BJ (cell line): ENCODE measurements at regions not wholly inside any gene's neighbourhood (a gene's known extent, or its start where the extent isn't known, plus 50 kb on each side); places are given as distances from the start of the nearest gene placed in this dataset.

ENCODE experiments used
- CTCF ChIA-PET: fragments of 350-600 bp; formaldehyde crosslinking; extraction: SDS; loops from one replicate; lab custom pipeline; 2021; ENCODE audit warnings: antibody characterized with exemption, inconsistent platforms; lab: Yijun Ruan, JAX
- POLR2A ChIA-PET: fragments of 300-600 bp; sonication (Branson Sonifier 250); formaldehyde crosslinking; extraction: SDS; loops from one replicate; lab custom pipeline; 2021; ENCODE audit warnings: antibody characterized with exemption; lab: Charles Lee
- DNase-seq: peaks from one replicate; pipeline ENCODE4 v3.0.0-alpha.2; 2011; ENCODE audit warnings: low read depth
- H3K27me3 ChIP-seq: 2 replicates; pipeline ENCODE4 v1.6.0; 2011; ENCODE audit warnings: low read length; ENCODE audit not compliant: control insufficient read depth, insufficient read depth
- H3K36me3 ChIP-seq: 2 replicates; pipeline ENCODE4 v1.5.1; 2011; ENCODE audit warnings: low read length; ENCODE audit not compliant: control insufficient read depth, insufficient read depth
- H3K4me3 ChIP-seq: 2 replicates; pipeline ENCODE4 v1.5.1; 2011; ENCODE audit warnings: low read depth, mild to moderate bottlenecking, control low read depth, low read length
- CTCF ChIP-seq: IDR thresholded peaks from 2 replicates; pipeline ENCODE4 v1.5.1; 2011; ENCODE audit warnings: low read depth, mild to moderate bottlenecking, control low read depth, inconsistent platforms, low read length, moderate library complexity; ENCODE audit not compliant: insufficient read depth

GRCh38 chr2:120660771-120661459, 74.8 kb upstream of the GLI2 start:
- Histone ChIP-seq H3K36me3 (no peaks in the 10 kb centered on the region), H3K4me3 (no peak overlapping the region), H3K27me3 (0 out of 2 replicates have a peak, but pooled peaks cover 1% of the 10 kb centered on the region)
- ChIA-PET POLR2A (no interaction called here), CTCF (interaction anchor here (1.2 kb wide), 1 partner anchor 15 kb away, joined by 3 read pairs; no protein-coding TSS in a partner anchor)
- no peak for TF ChIP-seq CTCF
- DNase-seq = no peak

GRCh38 chr2:120661551-120661950, 74.1 kb upstream of the GLI2 start:
- TF ChIP-seq CTCF = no peak
- POLR2A ChIA-PET = no interaction called here
- DNase-seq = no peak
- CTCF ChIA-PET = interaction anchor here (1.2 kb wide), 1 partner anchor 14 kb away, joined by 3 read pairs; no protein-coding TSS in a partner anchor
- Histone ChIP-seq H3K4me3 (no peak overlapping the region), H3K27me3 (0 out of 2 replicates have a peak, but pooled peaks cover 1% of the 10 kb centered on the region), H3K36me3 (no peaks in the 10 kb centered on the region)

- 0 out of 2 replicates have a peak, but pooled peaks cover 1% of the 10 kb centered on the region for H3K27me3 ChIP-seq
- H3K36me3 ChIP-seq = no peaks in the 10 kb centered on the region
- DNase-seq = no peak
- H3K4me3 ChIP-seq = no peak overlapping the region
- ChIA-PET CTCF (no interaction called here), POLR2A (no interaction called here)
- no peak for TF ChIP-seq CTCF
Observed at GRCh38 chr2:120662046-120662445, 73.6 kb upstream of the GLI2 start.

GRCh38 chr2:120662746-120663145, 72.9 kb upstream of the GLI2 start:
- CTCF ChIA-PET = no interaction called here
- TF ChIP-seq CTCF = no peak
- Histone ChIP-seq H3K4me3 (no peak overlapping the region), H3K36me3 (no peaks in the 10 kb centered on the region), H3K27me3 (0 out of 2 replicates have a peak, but pooled peaks cover 1% of the 10 kb centered on the region)
- POLR2A ChIA-PET = no interaction called here
- no peak for DNase-seq

- Histone ChIP-seq H3K36me3 (no peaks in the 10 kb centered on the region), H3K4me3 (no peak overlapping the region), H3K27me3 (no peaks in the 10 kb centered on the region)
- ChIA-PET CTCF (interaction anchor here (0.6 kb wide), 1 partner anchor 67 kb away, joined by 3 read pairs; no protein-coding TSS in a partner anchor), POLR2A (no interaction called here)
- no peak for DNase-seq
- TF ChIP-seq CTCF = no peak
Observed at GRCh38 chr2:120666433-120666832, 69.2 kb upstream of the GLI2 start.
